ENCODE measurements at regions not wholly inside any gene's neighbourhood (a gene's known extent, or its start where the extent isn't known, plus 50 kb on each side); places are given as distances from the start of the nearest gene placed in this dataset.

DNA sequence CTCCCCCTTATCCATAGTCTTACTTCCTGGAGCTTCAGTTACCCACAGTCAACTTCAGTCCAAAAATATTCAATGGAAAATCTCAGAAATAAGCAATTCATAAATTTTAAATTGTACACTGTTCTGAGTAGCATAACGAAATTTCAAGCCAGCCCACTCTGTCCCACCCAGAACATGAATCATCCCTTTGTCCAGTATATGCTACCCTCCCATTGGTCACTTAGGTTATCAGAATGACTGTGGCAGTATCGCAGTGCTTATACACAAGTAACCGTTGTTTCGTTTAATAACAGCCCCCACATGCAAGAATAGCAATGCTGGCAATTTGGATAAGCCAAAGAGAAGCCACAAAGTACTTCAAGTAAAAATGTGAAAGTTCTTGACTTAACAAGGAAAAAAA is 325.3 kb upstream of the ADAMTS9 start:
- TF ChIP-seq, protein P1, sequence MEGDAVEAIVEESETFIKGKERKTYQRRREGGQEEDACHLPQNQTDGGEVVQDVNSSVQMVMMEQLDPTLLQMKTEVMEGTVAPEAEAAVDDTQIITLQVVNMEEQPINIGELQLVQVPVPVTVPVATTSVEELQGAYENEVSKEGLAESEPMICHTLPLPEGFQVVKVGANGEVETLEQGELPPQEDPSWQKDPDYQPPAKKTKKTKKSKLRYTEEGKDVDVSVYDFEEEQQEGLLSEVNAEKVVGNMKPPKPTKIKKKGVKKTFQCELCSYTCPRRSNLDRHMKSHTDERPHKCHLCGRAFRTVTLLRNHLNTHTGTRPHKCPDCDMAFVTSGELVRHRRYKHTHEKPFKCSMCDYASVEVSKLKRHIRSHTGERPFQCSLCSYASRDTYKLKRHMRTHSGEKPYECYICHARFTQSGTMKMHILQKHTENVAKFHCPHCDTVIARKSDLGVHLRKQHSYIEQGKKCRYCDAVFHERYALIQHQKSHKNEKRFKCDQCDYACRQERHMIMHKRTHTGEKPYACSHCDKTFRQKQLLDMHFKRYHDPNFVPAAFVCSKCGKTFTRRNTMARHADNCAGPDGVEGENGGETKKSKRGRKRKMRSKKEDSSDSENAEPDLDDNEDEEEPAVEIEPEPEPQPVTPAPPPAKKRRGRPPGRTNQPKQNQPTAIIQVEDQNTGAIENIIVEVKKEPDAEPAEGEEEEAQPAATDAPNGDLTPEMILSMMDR (IDR thresholded peaks at IDR 0.05): no peak
- TF ChIP-seq POLR2A (IDR thresholded peaks at IDR 0.05): no peak
